ENCODE measurements at regions not wholly inside any gene's neighbourhood (a gene's known extent, or its start where the extent isn't known, plus 50 kb on each side); places are given as distances from the start of the nearest gene placed in this dataset.
A peak's percentile ranks its signal among the peaks of the same experiment; 100 is the strongest.
"Not testable (repeated sequence)": the region's sequence is repeated elsewhere in the genome, so short reads cannot be mapped to it uniquely, and the experiment has no call there.

DNA sequence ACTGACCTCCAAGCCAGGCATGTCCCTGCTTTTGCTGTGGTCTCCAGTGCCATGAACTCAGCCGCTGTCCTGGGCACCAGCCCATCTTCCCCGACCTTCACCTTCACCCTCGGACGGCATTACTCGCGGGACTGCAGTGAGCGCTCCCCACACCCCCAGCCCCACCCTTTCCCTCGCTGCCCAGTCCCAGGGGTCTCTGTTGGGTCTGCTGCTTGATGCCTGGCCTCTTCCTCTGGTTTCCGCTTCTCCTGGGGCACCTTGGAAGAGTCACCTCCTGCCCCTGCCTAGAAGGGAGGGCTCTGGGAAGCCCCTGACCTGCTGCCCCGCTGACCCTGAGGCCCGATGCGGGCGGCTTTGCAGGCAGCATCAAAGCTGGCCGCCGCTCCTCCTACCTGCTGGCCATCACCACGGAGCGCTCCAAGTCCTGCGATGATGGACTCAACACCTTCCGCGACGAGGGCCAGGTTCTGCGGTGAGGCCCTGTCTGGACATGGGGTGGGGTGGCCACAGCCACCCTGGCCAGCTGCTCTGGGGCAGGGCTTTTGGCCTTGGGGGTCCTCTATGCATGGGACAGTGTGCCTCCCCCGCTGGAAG is 102.3 kb downstream of the ZNF267 start:
- not testable (repeated sequence) for DNase-seq

DNA sequence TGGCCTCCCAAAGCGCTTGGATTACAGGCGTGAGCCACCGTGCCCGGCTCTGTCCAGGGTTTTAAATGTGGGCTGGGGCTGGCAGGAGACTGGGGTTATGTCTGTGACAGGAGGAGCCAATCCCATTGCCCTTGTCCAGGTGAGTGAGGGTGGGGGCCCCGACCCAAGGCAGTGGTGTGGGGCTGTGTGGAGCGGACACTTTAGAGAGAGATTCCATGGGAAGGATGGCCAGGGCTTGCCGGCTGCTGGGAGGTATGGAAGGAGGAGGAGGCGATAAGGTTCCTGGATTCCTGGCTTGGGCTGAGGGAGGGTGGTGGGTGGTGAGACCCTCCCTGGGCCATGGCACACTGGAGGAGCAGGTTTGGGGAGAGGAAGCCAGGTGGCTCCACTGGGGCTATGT is 104.9 kb downstream of the ZNF267 start:
- DNase-seq, result not testable (repeated sequence)

DNA sequence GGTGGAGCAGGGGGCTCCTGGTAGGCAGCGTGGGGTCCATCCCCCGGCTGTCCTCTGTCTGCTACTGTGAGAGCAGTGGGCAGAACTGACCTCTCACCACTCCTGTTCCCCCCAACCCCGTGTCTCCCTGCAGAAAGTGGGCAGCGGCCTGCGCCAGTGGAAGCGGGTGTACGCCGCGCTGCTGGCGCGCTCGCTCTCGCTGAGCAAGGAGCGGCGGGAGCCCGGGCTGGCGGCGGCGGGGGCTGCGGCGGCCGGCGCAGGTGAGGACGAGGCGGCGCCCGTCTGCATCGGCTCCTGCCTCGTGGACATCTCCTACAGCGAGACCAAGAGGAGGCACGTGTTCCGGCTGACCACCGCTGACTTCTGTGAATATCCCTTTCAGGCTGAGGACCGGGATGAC is 108.1 kb downstream of the ZNF267 start:
- not testable (repeated sequence) for DNase-seq

DNA sequence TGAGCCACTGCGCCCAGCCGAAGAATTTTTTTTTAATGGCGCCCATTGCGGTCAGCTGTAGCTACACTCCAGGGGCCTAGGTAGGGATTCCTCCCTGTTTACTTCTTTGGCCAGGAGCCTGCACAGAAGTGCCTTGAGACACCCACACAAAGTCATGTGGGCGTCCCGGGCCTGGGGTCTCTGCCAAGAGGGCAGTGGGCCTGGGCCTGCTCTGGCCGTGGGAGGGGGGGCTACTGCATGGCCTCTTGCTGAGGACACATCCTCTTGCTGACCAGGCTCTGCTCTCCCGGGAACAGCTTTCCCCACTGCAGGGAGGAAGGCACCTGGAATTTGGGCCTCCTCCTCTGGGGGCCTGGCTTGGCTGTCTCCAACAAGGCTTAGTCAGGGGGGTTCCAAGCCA is 109.4 kb downstream of the ZNF267 start:
- DNase-seq, result not testable (repeated sequence)

DNA sequence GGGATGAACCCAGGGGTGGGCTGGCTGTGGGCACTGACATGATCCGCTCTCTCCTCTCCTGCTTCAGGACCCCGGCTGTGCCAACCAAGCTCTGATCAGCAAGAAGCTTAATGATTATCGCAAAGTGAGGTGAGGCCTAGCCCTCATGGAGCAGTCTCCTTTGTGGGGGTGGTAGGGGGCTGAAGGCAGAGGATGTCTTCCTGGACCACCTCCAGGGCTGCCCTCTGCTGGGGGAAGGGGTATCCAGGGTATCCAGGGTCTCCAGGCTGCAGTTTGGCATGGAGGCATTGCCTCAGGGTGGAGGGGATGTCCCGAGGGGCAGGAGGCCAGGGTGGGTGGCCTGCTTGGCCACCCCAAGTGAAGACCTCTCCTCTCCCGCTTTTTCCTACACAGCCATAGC is 110.1 kb downstream of the ZNF267 start:
- DNase-seq, result not testable (repeated sequence)

DNA sequence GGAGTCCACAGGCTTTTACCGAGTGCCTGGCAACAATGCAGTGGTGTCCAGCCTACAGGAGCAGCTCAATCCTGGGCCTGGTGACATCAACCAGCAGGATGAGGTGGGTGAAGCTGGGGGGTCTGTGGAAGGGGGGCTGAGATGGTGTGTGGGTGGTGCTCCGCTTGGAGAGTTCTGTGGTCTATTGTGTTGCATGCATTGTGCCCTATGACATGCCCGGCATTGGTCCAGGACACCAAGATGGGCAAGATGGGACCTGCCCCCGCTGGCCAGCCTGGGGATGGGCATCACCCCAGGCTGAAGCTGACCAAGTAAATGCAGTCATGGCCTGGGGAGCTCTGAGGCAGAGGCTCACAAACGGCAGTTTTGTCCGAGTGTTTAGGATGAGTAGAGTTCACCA is 113.3 kb downstream of the ZNF267 start:
- not testable (repeated sequence) for DNase-seq

DNA sequence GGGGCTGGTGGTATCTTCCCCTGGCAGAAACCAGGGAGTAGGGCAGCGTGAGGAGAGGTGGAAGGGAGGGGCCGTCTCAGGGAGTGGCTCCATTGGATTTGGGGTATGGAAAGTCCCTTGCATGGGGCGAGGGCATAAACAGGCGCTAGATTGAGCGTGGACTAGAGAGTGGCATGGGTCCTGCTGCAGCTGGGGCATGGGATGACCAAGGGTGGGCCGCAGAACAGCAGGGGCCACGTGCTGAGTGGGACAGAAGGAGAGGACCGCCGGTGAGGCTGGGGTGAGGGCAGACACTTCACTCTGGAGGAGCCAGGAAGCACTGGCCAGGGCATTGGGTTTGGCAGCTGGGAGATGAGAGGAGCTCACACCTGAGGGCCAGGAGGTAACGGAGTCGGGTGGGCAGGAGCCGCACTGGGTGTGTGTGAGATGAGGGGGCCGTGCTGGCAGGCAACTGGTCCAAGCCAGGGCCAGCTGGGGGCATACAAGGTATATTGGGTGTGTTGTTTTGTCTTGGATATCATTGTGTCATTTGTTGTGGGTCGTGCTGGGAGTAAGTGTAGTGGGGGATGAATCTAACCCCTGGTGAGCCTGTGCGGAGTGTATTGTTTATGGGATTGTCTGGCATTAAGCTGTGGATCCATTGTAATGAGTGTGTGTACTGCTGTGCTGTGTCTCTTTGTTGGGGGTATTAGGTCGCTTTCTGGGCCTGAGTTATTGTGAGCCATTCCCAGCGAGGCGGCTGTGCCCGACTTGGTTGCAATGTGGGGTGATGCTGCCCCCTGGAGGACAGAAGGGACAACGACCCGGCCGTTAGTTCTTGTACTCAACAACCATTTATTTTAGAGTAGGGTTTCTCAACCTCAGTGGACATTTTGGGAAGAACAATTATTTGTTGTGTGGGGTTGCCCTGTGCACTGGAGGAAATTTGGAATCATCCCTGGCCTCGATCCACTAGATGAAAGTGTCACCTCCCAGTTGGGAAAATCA is 115.3 kb downstream of the ZNF267 start:
- DNase-seq, result peak; percentile 49

DNA sequence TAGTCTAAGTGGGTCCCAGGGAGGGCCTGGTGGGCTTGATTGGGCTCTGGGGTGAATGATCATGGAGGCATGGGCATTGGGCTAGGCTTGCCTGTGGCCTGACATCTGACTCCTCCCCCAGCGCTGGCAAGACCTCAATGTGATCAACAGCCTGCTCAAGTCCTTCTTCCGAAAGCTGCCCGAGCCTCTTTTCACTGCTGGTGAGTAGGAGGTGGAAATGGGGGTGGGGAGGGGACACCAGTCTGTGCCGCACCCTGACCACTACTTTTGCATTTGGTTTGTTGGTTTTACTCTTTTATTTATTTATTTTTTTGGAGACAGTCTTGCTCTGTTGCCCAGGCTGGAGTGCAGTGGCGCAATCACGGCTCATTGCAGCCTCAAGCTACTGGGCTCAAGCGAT is 116.7 kb downstream of the ZNF267 start:
- DNase-seq, result not testable (repeated sequence)

DNA sequence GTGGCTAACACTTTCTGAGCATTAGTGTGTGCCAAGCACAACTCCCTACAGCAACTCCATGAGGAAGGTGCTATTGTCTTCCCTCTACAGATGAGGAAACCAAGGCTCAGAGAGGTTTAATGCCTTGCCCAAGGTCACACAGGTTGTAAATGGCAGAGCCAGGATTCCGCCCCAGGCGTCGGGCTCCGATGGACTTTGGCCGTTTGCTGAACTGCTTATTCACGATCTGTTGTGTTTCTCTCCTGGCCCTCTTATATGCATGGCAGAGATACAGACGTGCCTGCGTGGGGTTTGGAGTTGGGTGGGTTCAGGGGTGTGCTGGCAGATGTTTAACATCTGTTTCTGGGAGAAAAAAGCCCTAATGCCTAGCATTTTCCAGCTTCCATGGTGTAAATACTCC is 117.4 kb downstream of the ZNF267 start:
- not testable (repeated sequence) for DNase-seq

DNA sequence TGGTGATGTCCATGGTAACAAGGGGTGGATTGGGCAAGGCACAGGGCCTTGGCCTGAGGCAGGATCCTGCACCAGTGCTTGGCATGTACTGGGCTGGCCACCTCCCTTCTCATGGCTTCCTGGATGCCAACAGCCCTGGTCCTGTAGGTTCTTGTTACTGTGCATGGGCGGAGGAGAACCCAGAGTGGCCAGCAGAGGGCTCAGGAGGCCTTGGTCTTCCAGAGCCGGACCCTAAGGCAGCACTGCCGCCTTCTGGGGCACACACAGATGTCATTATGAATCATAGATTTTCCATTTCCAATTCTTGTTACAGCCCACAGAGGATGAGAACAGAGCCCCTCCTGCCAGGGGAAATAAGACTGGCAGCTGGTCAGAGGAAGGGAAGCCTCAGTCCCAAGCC is 122.7 kb downstream of the ZNF267 start:
- DNase-seq, result peak; percentile 31

DNA sequence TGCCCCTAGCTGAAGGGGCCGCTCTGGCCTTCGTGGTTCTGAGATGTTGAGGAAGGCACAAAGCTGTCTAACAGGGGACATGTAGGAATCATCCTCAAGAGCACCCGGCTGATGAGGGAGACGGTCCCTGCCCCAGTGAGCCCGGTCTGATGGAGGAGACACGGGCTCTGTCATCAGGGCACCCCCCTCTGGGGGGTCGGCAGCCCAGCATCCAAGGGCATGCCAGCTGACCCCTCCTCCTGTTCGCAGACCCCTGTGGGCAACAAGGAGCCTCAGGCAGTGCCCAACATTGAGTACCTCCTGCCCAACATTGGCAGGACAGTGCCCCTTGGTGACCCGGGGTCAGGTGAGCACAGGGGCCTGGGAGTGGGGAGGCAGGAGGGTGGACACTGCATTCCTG is 128.9 kb downstream of the ZNF267 start:
- not testable (repeated sequence) for DNase-seq

DNA sequence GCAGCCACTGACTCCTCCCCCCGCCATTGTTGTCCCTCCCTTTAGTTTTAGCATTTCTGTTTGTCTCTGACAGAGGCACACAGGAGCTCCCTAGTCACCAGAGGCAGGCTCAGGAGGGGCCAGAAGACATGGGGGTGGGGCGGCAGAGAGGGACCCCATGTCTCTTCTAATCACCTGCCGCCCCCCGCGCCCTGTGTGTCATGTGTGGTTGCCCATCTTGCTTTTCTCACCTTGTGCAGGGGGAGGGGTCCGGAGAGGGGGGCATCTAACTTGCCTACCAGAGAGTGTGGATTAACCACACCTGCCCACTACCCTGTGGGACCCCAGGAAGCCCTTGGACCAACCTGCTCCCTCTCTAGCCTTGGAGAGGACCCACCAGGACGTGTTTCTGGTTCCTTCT is 130.2 kb downstream of the ZNF267 start:
- not testable (repeated sequence) for DNase-seq

DNA sequence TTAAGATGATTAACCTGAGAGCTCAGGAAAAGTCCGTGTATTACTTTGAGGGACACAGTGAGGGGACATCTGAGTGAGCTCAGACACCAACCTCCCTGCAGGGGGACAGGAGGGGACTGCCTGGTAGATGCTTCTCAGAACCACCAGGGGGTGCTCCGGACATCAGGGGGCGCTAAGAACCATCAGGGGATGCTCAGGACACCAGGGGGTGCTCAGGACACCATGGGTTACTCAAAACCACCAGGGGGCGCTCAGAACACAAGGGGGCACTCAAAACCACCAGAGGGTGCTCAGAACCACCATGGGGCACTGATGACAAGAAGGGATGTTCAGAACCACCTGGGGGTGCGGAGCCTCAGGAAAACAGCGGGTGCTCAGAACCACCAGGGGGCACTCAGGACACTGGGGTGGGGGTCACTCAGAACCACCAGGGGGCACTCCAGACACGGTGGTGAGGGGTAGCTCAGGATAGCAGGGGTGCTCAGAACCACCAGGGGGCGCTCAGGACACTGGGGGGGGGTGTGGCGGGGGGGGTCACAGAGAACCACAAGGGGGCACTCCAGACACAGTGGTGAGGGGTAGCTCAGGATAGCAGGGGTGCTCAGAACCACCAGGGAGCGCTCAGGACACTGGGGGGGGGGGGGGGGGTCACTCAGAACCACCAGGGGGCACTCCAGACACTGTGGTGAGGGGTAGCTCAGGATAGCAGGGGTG is 165.3 kb downstream of the ZNF267 start:
- peak; percentile 36 for DNase-seq

DNA sequence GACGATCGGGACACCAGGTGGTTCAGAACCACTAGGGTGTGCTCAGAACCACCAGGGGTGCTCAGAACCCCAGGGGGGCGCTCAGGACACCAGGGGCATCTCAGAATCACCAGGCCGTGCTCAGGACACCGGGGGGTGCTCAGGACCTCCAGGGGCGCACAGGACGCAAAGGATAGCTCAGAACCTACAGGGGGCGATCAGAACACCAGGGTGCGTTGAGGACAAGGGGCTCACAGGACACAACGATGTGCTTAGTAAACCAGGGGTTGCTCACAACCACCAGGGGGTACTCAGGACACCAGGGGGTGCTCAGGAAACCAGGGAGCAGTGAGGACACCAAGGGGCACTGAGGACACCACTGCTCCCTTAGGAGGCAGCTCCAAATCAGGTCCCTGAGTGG is 166.3 kb downstream of the ZNF267 start:
- not testable (repeated sequence) for DNase-seq

DNA sequence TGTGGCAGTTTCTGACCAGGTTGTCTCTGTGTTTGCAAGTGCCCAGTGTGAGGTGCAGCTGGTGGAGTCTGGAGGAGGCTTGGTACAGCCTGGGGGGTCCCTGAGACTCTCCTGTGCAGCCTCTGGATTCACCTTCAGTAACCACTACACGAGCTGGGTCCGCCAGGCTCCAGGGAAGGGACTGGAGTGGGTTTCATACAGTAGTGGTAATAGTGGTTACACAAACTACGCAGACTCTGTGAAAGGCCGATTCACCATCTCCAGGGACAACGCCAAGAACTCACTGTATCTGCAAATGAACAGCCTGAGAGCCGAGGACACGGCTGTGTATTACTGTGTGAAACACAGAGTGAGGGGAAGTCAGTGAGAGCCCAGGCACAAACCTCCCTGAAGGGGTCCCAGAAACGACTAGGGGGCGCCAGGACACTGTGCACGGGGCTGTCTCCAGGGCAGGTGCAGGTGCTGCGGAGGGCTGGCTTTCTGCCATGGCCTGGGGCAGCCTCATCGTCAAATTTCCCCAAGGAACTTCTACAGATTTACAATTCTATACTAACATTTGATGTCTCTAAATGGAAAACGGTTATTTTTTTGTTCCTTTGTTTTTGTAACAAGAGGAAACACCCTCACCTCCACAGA is 187.0 kb upstream of the TP53TG3D start:
- peak; percentile 12 for DNase-seq

DNA sequence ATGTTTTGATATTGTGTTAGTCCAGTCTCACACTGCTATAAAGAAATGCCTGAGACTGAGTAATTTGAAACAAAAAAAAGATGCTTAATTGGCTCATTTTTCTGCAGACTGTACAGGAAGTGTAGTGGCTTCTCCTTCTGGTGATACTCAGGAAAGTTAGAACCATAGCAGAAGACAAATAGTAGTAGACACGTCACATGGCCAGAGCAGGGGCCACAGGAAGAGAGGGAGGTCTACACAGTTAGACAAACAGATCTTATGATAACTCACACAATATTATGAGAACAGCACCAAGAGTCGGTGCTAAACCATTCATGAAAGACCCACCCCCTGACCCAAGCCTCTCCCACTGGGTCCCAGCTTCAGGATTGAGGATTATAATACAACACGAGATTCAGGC is 181.5 kb upstream of the TP53TG3D start:
- not testable (repeated sequence) for DNase-seq

DNA sequence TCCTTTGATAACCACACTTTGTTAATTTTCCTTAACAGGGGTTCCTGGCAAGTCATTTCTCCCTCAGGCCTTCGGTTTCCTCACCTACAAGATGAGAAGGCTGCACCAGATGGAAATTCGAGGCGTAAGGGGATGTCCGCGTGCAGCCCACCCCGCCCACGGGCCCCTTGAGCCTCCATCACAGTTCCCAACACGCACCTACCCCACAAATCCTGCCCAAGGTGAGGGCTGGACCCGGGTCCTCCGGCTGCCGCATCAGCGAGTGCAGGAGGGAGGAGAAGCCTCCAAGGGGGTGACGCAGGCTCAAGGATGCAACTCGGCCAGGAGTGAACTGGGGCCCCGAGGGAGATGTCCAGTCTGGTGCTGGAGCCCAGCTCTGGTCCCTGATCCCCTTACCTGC is 169.2 kb upstream of the TP53TG3D start:
- DNase-seq, result not testable (repeated sequence)

DNA sequence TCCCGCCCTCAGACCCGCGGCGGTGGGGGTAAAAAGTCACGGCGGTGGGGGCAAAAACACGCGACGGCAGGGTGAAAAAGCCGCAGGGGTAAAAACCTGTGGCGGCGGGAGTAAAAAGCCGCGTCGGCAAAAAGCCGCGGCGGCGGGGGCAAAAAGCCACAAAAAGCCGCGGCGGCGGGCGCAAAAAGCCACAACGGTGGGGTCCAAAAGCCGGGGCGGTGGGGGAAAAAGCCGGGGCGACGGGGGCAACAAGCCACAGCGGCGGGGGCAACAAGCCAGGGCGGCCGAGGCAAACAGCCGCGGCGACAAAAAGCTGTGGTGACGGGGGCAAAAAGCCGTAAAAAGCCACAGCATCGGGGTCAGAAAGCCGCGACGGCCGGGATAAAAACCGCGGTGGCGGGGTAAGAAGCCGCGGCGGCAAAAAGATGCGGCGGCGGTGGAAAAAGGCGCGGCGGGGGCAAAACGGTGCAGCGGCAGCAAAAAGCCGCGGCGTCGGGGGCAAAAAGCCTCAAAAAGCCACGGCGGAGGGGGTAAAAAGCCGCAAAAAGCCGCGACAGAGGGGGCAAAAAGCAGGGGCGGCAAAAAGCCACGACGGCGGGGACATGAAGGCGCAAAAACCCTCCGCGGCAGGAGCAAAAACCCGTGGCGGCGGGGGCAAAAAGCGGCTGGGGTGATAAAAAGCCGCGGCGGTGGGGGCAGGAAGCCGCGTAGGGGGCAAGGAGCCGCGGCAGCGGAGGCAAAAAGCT is 168.3 kb upstream of the TP53TG3D start:
- not testable (repeated sequence) for DNase-seq

DNA sequence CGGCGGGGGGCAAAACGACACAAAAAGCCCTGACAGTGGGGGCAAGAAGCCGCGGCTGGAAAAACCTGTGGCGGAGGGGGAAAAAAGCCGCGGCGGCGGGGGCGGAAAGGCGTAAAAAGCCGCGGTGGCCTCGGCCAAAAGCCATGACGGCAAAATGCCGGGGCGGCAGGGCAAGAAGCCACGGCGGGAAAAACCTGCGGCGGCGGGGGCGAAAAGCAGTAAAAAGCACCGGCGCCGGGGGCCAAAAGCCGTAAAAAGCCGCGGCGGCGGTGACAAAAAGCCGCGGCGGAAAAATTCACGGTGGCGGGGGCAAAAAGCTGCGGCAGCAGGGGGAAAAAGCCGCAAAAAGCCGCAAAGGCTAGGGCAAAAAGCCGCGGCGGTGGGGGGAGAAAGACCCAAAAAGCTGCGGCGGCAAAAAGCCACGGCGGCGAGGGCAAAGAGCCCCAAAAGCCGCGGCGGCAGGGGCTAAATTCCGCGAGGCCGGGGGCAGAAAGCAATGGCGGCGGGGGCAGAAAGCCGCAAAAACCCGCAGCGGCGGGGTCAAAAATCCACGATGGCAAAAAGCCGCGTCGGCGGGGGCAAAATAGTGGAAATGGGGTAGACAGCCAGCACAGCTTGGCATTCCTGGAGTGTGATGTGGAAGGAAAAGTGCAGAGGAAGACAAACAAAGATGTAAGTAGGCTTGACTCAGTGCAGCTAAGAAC is 167.5 kb upstream of the TP53TG3D start:
- peak; percentile 6 for DNase-seq

DNA sequence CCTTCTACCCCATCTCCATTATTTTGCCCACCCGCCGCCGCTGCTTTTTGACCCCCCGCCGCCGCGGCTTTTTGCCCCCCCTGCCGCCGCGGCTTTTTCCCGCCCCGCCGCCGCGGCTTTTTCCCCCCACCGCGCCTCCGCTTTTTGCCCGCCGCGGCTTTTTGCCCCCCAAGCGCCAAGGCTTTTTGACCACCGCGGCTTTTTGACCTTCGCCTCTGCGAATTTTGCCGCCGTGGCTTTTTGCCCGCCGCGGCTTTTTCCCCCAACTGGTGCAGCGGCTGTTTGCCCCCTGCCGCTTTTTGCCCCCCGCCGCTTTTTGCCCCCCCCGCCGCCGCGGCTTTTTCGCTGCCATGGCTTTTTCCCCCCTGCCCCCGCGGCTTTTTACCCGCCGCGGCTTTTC is 137.5 kb upstream of the TP53TG3D start:
- not testable (repeated sequence) for DNase-seq

DNA sequence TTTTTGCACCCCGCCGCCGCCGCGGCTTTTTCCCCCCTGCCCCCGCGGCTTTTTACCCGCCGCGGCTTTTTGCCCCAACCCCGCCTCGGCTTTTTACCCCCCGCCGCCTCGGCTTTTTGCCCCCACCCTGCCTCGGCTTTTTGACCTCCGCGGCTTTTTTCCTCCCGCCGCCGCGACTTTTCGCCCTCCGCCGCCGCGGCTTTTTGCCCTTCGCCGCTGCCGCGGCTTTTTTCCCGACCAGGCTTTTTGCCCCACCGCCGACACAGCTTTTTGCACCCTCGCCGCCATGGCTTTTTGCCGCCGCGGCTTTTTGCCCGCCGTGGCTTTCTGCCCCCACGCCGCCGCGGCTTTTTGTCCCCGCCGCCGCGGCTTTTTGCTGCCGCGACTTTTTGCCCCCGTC is 137.0 kb upstream of the TP53TG3D start:
- no peak for DNase-seq

DNA sequence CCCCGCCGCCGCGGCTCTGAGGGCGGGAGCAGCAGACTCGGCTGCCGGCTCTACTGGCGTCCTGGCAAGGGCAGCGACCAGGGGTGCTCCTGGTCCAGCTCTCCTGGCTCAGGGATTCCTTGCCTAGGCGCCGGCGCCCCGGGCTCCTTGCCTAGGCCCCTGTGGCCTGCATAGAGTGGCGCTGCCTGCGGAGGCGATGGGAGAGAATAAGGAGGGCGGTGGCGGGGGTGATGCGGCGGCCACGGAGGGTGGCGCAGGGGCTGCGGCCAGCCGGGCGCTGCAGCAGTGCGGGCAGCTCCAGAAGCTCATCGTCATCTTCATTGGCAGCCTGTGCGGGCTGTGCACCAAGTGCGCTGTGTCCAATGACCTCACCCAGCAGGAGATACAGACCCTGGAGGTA is 136.6 kb upstream of the TP53TG3D start:
- DNase-seq, result not testable (repeated sequence)
